Karpas-422 (cell line): ENCODE measurements at regions not wholly inside any gene's neighbourhood (a gene's known extent, or its start where the extent isn't known, plus 50 kb on each side); places are given as distances from the start of the nearest gene placed in this dataset.

ENCODE experiments used
- DNase-seq: peaks from one replicate; pipeline ENCODE4 v3.0.0-alpha.2; 2015
- H2AFZ ChIP-seq: fragments of 200-600 bp; sonication (generic); 2 replicates; pipeline ENCODE4 v1.6.1; 2014; ENCODE audit warnings: antibody characterized with exemption, low read length, mixed read lengths
- H3K27ac ChIP-seq: fragments of 200-600 bp; sonication (generic); 2 replicates; pipeline ENCODE4 v1.5.1; 2014; ENCODE audit warnings: mild to moderate bottlenecking, low read length, moderate library complexity
- H3K27me3 ChIP-seq: fragments of 200-600 bp; sonication (generic); 2 replicates; pipeline ENCODE4 v1.6.1; 2014; ENCODE audit warnings: low read length, mixed read lengths
- H3K36me3 ChIP-seq: fragments of 200-600 bp; sonication (generic); 2 replicates; pipeline ENCODE4 v1.6.1; 2014; ENCODE audit warnings: low read length, mixed read lengths; ENCODE audit not compliant: insufficient read depth
- H3K4me1 ChIP-seq: fragments of 200-600 bp; sonication (generic); 2 replicates; pipeline ENCODE4 v1.6.1; 2014; ENCODE audit warnings: mild to moderate bottlenecking, low read length, mixed read lengths
- H3K4me2 ChIP-seq: fragments of 200-600 bp; sonication (generic); 2 replicates; pipeline ENCODE4 v1.6.1; 2014; ENCODE audit warnings: low read length, low read depth, mild to moderate bottlenecking; ENCODE audit not compliant: poor library complexity, severe bottlenecking
- H3K4me3 ChIP-seq: fragments of 200-600 bp; sonication (generic); 2 replicates; pipeline ENCODE4 v1.5.1; 2014; ENCODE audit warnings: mild to moderate bottlenecking, antibody characterized with exemption, low read length, mixed read lengths
- H3K79me2 ChIP-seq: fragments of 200-600 bp; sonication (generic); 2 replicates; pipeline ENCODE4 v1.6.1; 2014; ENCODE audit warnings: mild to moderate bottlenecking, low read length, mixed read lengths
- H3K9ac ChIP-seq: fragments of 200-600 bp; sonication (generic); 2 replicates; pipeline ENCODE4 v1.6.0; 2014; ENCODE audit warnings: low read length
- H3K9me2 ChIP-seq: fragments of 200-600 bp; sonication (generic), shearing (Covaris generic); replicated peaks from 2 replicates; pipeline ENCODE4 v1.6.0; 2014; ENCODE audit warnings: mild to moderate bottlenecking, low read length, moderate library complexity; ENCODE audit not compliant: insufficient read depth
- H3K9me3 ChIP-seq: fragments of 300-700, 200-600 bp; sonication (generic); 2 replicates; pipeline ENCODE4 v1.6.1; 2014; ENCODE audit warnings: low read length, mixed read lengths
- H4K20me1 ChIP-seq: fragments of 200-600 bp; sonication (generic); 2 replicates; pipeline ENCODE4 v1.6.1; 2014; ENCODE audit warnings: mild to moderate bottlenecking, antibody characterized with exemption, low read length, low read depth; ENCODE audit not compliant: insufficient read depth

DNA sequence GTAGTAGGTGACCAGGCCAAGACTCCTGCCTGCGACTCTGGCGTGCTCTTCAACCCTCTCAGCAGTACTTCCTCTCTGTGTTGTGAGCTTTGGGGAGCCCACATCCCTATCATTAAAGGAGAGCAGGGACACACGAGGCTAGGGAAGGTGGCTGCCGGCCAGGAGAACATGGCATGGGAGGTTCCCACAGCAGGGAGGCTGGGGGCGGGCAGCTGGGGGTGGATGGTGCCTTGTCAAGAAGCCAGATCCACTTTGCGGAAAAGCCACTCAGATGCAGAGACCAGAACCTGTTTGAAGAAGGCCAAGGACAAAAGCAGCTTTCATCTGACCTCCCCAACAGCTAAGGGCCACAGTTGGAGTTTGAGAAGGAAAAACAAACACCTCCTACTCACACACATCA is 198.6 kb downstream of the BCL11B start:
- no peak overlapping the region for H3K4me3 ChIP-seq
- H2AFZ ChIP-seq, result no peak overlapping the region
- H3K27me3 ChIP-seq, result no peaks in the 10 kb centered on the region
- no peaks in the 10 kb centered on the region for H3K4me1 ChIP-seq
- no peak overlapping the region for H3K27ac ChIP-seq
- no peak overlapping the region for H3K4me2 ChIP-seq
- no peaks in the 10 kb centered on the region for H3K36me3 ChIP-seq
- H3K9me3 ChIP-seq, result peaks cover under 1% of the 10 kb centered on the region; the same call in 1 of the 2 replicates
- no peaks in the 10 kb centered on the region for H3K9me2 ChIP-seq
- no peak overlapping the region for H3K9ac ChIP-seq
- no peaks in the 10 kb centered on the region for H4K20me1 ChIP-seq
- no peaks in the 10 kb centered on the region for H3K79me2 ChIP-seq
- no peak for DNase-seq

DNA sequence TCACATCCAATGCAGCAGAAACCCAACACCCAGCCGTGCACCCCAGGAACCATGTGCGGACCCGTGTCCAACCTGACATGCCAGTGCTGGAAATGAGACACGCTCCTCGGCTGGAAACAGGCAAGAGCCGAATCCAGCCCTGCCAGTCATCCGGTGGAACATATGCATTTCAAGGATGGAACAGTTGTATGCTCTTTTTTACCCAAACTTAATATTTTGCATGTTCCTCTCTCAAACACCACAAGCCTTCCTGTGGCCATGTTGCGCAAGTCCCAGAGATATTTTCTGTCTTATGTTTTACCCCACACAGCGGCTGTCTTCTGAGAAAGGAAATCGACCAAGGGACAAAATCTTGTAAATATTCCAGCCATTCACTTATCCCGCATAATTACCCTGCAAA is 196.9 kb downstream of the BCL11B start:
- Histone ChIP-seq H2AFZ (no peak overlapping the region), H3K79me2 (no peaks in the 10 kb centered on the region), H3K4me1 (no peaks in the 10 kb centered on the region), H3K27me3 (no peaks in the 10 kb centered on the region; the same call in 1 of the 2 replicates), H3K4me3 (no peak overlapping the region), H3K27ac (no peak overlapping the region), H4K20me1 (no peaks in the 10 kb centered on the region), H3K9me3 (no peaks in the 10 kb centered on the region; the same call in 1 of the 2 replicates), H3K9ac (no peak overlapping the region), H3K4me2 (no peak overlapping the region), H3K36me3 (no peaks in the 10 kb centered on the region), H3K9me2 (no peaks in the 10 kb centered on the region)
- no peak for DNase-seq

DNA sequence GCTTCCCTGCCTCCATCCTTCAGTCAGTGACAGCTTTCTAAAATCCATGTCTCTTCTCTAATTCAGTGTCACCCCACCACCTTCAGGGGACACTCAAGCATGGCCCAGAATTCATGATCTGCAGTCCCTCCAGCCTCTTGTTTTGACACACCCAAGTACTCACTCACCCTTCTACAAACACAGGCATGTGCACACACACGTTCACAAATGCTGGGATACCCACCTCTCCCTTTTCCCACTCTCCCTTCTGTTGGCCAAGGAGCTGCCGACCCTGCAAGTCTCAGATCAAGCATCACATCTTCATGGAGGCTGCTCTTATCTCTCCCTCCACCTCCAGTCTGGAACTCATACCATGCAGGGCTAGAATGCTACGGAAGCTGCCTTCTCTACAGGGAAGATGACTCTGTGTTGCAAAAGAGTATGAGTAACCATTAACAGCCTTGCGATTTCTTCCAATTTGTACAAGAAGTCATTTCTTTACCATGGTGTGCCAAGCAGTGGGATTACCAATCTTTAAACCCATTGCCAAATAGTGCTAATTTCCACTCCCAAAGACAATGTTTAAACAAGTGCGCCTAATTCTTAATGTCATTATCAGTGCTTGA is 196.1 kb downstream of the BCL11B start:
- H4K20me1 ChIP-seq, result no peaks in the 10 kb centered on the region
- no peak overlapping the region for H3K9ac ChIP-seq
- H3K4me1 ChIP-seq, result no peaks in the 10 kb centered on the region
- no peaks in the 10 kb centered on the region for H3K36me3 ChIP-seq
- no peaks in the 10 kb centered on the region for H3K79me2 ChIP-seq
- no peak overlapping the region for H3K27ac ChIP-seq
- H3K27me3 ChIP-seq, result no peaks in the 10 kb centered on the region; the same call in 1 of the 2 replicates
- no peaks in the 10 kb centered on the region; the same call in 1 of the 2 replicates for H3K9me3 ChIP-seq
- H3K4me2 ChIP-seq, result no peak overlapping the region
- DNase-seq, result no peak
- H2AFZ ChIP-seq, result no peak overlapping the region
- H3K9me2 ChIP-seq, result no peaks in the 10 kb centered on the region
- no peak overlapping the region for H3K4me3 ChIP-seq

DNA sequence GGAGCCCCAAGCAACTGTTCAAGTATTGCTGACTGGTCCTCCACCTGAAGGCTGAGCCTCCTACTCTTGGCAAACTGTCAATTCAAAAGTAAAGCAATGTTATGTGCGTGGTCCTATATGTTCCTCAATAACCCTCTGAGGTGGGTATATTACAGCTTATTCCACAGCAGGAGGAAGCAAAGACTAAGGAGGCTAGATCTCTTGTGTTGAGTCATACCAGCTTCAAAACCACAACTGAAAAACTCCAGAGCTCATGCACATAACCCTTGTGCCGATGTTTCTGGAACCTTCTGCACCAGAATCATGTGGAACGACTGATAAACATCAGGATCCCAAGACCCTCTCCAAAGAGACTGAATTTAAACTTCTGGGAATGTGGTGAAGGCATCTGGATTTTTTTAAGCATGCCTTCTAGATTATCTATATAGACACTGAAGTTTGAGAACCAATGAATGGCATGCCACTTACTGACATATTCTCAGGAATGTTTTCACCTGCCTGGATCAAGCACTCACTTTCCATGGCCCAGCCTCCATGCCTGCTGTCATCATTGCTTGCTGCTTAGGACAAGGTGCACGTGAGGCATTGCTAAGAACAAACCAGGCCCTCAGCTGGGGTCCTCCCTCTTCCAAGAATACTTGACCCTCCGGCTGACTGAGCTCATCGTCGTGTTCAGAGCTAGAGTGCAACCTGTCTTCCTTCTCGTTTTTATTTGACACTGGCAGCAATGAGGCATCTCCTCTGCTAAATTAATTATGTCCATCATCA is 194.7 kb downstream of the BCL11B start:
- H3K4me3 ChIP-seq, result no peak overlapping the region
- no peak overlapping the region for H3K4me2 ChIP-seq
- no peak overlapping the region for H3K27ac ChIP-seq
- no peaks in the 10 kb centered on the region for H3K9me2 ChIP-seq
- H4K20me1 ChIP-seq, result no peaks in the 10 kb centered on the region
- no peak for DNase-seq
- no peaks in the 10 kb centered on the region for H3K79me2 ChIP-seq
- no peak overlapping the region for H3K9ac ChIP-seq
- no peaks in the 10 kb centered on the region for H3K36me3 ChIP-seq
- H3K4me1 ChIP-seq, result no peaks in the 10 kb centered on the region
- no peak overlapping the region for H2AFZ ChIP-seq
- H3K9me3 ChIP-seq, result no peaks in the 10 kb centered on the region; the same call in 1 of the 2 replicates
- no peaks in the 10 kb centered on the region; the same call in 1 of the 2 replicates for H3K27me3 ChIP-seq

DNA sequence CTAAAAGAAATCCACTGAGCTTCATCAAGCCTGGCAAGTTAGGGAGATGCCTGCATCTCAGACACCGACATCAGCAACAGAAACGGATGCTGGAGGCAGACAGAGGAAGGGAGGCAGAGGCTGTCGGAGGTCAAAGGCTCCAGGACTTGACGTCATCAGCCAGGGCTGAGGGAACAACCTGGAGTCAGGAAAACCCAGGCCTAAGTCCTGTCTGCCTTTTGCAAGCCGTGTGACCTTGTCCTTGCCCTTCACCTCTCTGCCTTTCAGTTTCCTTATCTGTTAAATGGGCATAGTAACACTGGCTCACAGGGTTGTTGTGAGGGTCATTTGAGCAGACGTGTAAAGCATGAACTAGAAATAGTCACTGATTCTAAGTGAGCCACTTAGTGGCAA is 194.2 kb downstream of the BCL11B start:
- H3K4me1 ChIP-seq, result no peaks in the 10 kb centered on the region
- DNase-seq, result no peak
- no peak overlapping the region for H3K4me2 ChIP-seq
- no peak overlapping the region for H3K9ac ChIP-seq
- H4K20me1 ChIP-seq, result no peaks in the 10 kb centered on the region
- no peaks in the 10 kb centered on the region for H3K36me3 ChIP-seq
- no peak overlapping the region for H3K4me3 ChIP-seq
- H3K27ac ChIP-seq, result no peak overlapping the region
- H3K9me3 ChIP-seq, result no peaks in the 10 kb centered on the region; the same call in 1 of the 2 replicates
- H3K79me2 ChIP-seq, result no peaks in the 10 kb centered on the region
- no peaks in the 10 kb centered on the region; the same call in 1 of the 2 replicates for H3K27me3 ChIP-seq
- no peaks in the 10 kb centered on the region for H3K9me2 ChIP-seq
- no peak overlapping the region for H2AFZ ChIP-seq

DNA sequence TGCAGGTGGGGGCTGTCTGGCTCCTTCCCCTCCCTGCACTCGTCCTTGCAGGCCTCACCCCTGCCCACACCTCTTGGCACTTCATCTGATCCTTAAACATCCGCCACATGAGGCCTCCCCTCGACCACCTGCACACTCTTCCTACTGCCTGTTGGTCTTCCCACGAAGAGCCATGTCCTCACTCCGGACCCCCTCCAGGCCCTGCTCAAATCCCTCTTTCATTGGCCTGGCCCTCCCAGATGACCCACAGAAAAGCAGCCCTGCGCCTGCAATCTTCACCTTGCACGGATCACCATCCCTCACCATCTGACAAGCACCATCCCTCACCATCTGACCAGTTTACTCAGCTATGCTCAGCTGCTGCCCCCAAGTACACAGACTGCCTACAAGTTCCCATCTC is 193.6 kb downstream of the BCL11B start:
- Histone ChIP-seq H3K9me3 (no peaks in the 10 kb centered on the region; the same call in 1 of the 2 replicates), H3K36me3 (no peaks in the 10 kb centered on the region; the same call in 1 of the 2 replicates), H3K9me2 (no peaks in the 10 kb centered on the region), H3K9ac (no peak overlapping the region), H3K4me3 (no peak overlapping the region), H3K27ac (no peak overlapping the region), H3K79me2 (no peaks in the 10 kb centered on the region), H3K27me3 (no peaks in the 10 kb centered on the region; the same call in 1 of the 2 replicates), H3K4me2 (no peak overlapping the region), H2AFZ (no peak overlapping the region), H3K4me1 (no peaks in the 10 kb centered on the region), H4K20me1 (no peaks in the 10 kb centered on the region)
- DNase-seq, result no peak

DNA sequence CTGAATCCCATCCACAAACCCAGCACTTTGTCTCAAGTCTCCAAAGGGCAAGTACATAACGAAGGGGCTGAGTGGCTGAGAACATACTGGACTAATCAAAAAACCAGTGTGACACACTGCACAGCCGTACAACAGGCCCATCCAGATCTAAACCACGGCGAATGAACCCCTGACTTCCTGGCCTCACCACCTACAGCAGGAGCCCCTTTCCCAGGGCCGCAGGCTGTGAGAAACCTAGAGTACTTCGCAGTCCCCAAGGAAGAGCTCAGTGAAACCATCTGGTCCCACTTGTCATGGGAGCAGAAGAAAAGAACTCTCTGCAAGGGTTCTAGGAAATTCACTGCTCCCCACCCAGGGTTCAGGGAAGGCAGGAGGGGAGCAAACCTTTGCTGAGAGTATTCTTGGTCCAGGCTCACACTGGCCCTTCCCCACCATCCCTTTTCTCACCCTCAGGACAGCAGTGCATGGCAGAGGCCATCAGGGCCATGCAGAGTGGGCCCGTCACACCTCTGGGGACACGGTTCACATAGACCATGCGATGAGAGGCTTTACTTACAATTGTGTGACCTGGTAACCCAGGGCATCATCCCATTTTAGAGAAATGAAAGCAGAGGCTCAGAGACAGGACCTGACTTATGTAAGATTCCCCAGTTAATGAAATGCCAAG is 192.8 kb downstream of the BCL11B start:
- Histone ChIP-seq H3K9ac (no peak overlapping the region), H3K9me2 (no peaks in the 10 kb centered on the region), H4K20me1 (no peaks in the 10 kb centered on the region), H3K4me3 (no peak overlapping the region), H3K4me1 (no peaks in the 10 kb centered on the region), H3K9me3 (no peaks in the 10 kb centered on the region; the same call in 1 of the 2 replicates), H2AFZ (no peak overlapping the region), H3K27me3 (no peaks in the 10 kb centered on the region; the same call in 1 of the 2 replicates), H3K36me3 (no peaks in the 10 kb centered on the region; the same call in 1 of the 2 replicates), H3K79me2 (no peaks in the 10 kb centered on the region), H3K4me2 (no peak overlapping the region), H3K27ac (no peak overlapping the region)
- DNase-seq, result no peak

DNA sequence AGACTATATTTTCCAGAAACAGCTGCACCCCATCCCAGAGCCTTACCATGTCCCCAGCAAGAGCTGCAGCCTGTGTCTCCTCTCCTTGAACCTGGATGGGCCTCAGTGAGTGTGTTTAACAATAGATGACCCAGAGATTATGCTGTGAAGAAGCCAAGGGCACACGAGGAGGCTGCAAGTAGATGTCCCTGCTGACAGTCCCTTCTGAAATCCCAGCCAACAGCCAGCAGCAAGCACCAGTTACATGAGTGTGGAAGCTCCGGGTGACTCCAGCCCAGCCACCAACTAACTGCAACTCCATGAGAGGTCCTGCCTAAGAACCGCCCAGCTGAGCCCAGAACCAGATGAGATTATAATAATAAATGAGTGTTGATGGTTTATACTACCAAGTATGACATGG is 191.7 kb downstream of the BCL11B start:
- Histone ChIP-seq H3K4me3 (no peak overlapping the region), H3K9ac (no peak overlapping the region), H3K79me2 (no peaks in the 10 kb centered on the region)

More for the DNA sequence above, 191.7 kb downstream of the BCL11B start:
- Histone ChIP-seq H3K27ac (no peak overlapping the region), H3K9me2 (no peaks in the 10 kb centered on the region), H3K36me3 (no peaks in the 10 kb centered on the region; the same call in 1 of the 2 replicates), H3K9me3 (no peaks in the 10 kb centered on the region; the same call in 1 of the 2 replicates), H3K27me3 (no peaks in the 10 kb centered on the region; the same call in 1 of the 2 replicates), H4K20me1 (no peaks in the 10 kb centered on the region), H3K4me2 (no peak overlapping the region), H2AFZ (no peak overlapping the region), H3K4me1 (no peaks in the 10 kb centered on the region)
- no peak for DNase-seq
